ENCODE measurements at regions not wholly inside any gene's neighbourhood (a gene's known extent, or its start where the extent isn't known, plus 50 kb on each side); places are given as distances from the start of the nearest gene placed in this dataset.

DNA sequence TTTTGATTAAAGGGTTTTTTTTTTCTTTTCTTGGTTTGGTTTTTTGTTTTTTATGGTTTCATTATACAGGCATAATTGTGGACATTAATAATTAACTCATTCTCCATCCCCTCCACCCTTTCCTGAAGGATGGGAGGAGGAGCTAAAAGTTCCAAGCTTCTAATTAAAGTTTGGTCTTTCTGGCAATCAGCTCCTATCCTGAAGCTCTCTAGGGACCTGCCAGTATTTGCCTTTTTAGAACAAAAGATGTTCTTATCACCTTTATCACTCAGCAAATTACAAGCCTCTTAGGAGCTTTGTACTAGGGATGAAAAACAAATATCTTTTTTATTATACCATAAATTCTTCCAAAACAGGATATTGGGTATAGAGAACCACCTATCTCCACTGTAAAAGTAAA, 589.8 kb downstream of the PDHA2 start:
- Histone ChIP-seq H3K27me3 (replicated peaks in 1 of 4; ENCODE audit: control extremely low read depth in 1 of 4, control insufficient read depth in 3 of 4, insufficient read depth in 4 of 4, low read length in 3 of 4) (no peaks in the 10 kb centered on the region), H4K20me1 (ENCODE audit: control insufficient read depth, insufficient read depth, low read length, poor library complexity, severe bottlenecking) (no peaks in the 10 kb centered on the region), H3K9me3 (ENCODE audit: control extremely low read depth in 1 of 3, control insufficient read depth in 2 of 3, insufficient read depth in 1 of 3, low read length in 2 of 3) (no peaks in the 10 kb centered on the region), H3K36me3 (replicated peaks in 1 of 2; ENCODE audit: control extremely low read depth in 1 of 2, control insufficient read depth in 1 of 2, extremely low read depth in 1 of 2, insufficient read depth in 2 of 2, low read length in 1 of 2) (no peaks in the 10 kb centered on the region), H3K9ac (ENCODE audit: low read length) (no peak overlapping the region), H3K27ac (ENCODE audit: low read length in 2 of 2) (no peak overlapping the region), H3K79me2 (ENCODE audit: control insufficient read depth, insufficient read depth, low read length) (no peaks in the 10 kb centered on the region), H3K4me1 (ENCODE audit: control insufficient read depth in 2 of 2, insufficient read depth in 2 of 2, low read length in 2 of 2) (no peaks in the 10 kb centered on the region), H3K4me3 (ENCODE audit: control extremely low read depth in 1 of 5, extremely low read depth in 1 of 5, insufficient read depth in 1 of 5, low read depth in 2 of 5, low read length in 4 of 5) (no peak overlapping the region), H2AFZ (ENCODE audit: insufficient read depth, low read depth, low read length, poor library complexity, severe bottlenecking) (no peak overlapping the region), H3K4me2 (replicated peaks; ENCODE audit: low read depth, low read length, poor library complexity, severe bottlenecking) (no peak overlapping the region)
- no peak for TF ChIP-seq EZH2 (IDR thresholded peaks at IDR 0.05; ENCODE audit: borderline replicate concordance, insufficient read depth, low read depth, low read length, poor library complexity, severe bottlenecking)
- TF ChIP-seq, protein P1, sequence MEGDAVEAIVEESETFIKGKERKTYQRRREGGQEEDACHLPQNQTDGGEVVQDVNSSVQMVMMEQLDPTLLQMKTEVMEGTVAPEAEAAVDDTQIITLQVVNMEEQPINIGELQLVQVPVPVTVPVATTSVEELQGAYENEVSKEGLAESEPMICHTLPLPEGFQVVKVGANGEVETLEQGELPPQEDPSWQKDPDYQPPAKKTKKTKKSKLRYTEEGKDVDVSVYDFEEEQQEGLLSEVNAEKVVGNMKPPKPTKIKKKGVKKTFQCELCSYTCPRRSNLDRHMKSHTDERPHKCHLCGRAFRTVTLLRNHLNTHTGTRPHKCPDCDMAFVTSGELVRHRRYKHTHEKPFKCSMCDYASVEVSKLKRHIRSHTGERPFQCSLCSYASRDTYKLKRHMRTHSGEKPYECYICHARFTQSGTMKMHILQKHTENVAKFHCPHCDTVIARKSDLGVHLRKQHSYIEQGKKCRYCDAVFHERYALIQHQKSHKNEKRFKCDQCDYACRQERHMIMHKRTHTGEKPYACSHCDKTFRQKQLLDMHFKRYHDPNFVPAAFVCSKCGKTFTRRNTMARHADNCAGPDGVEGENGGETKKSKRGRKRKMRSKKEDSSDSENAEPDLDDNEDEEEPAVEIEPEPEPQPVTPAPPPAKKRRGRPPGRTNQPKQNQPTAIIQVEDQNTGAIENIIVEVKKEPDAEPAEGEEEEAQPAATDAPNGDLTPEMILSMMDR (IDR thresholded peaks at IDR 0.05): no peak
- Mint-ChIP-seq H3K27me3 (no peaks in the 10 kb centered on the region), H3K27ac (no peak overlapping the region), H3K4me1 (no peaks in the 10 kb centered on the region), H3K4me3 (no peak overlapping the region), H3K9me3 (ENCODE audit: insufficient read depth) (no peaks in the 10 kb centered on the region)
- CTCF ChIA-PET: no interaction called here
- intact Hi-C loops (cut with micrococcal nuclease): no loop called here
- no peak for ATAC-seq (ENCODE audit: low read depth)
- DNase-seq: no peak
- POLR2A ChIA-PET: no interaction called here

DNA sequence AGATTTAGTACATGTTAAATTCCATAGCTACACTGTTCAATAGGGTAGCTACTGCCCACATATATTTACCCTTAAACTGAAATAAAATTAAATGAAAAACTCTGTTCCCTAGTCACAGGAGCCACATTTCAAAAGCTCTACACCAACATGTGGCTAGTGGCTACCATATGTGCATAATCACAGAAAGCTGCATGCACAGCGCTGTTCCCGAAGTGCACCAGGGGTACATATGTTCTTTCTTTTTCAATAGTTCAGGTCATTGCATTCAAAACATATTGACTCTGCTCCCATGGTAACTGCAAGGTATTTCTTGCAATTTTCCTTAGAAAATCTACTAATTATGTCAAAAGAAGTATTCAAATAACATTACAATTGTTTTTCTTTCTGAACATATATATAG, 591.2 kb downstream of the PDHA2 start:
- H3K27me3 ChIP-seq (replicated peaks in 1 of 4; ENCODE audit: control extremely low read depth in 1 of 4, control insufficient read depth in 3 of 4, insufficient read depth in 4 of 4, low read length in 3 of 4): no peaks in the 10 kb centered on the region
- 94% methylated on average over 2 of the region's 2 CpGs for WGBS (ENCODE audit: insufficient coverage)
- ATAC-seq (ENCODE audit: low read depth) (no peak), DNase-seq (no peak)
- no peaks in the 10 kb centered on the region for H3K27me3 Mint-ChIP-seq
- no peak overlapping the region for H3K27ac ChIP-seq (ENCODE audit: low read length in 2 of 2)
- H3K4me2 ChIP-seq (replicated peaks; ENCODE audit: low read depth, low read length, poor library complexity, severe bottlenecking): no peak overlapping the region
- CTCF ChIA-PET: no interaction called here
- TF ChIP-seq EZH2 (IDR thresholded peaks at IDR 0.05; ENCODE audit: borderline replicate concordance, insufficient read depth, low read depth, low read length, poor library complexity, severe bottlenecking): no peak
- TF ChIP-seq, protein P1 (IDR thresholded peaks at IDR 0.05): no peak
- no peaks in the 10 kb centered on the region for H3K79me2 ChIP-seq (ENCODE audit: control insufficient read depth, insufficient read depth, low read length)
- H4K20me1 ChIP-seq (ENCODE audit: control insufficient read depth, insufficient read depth, low read length, poor library complexity, severe bottlenecking): no peaks in the 10 kb centered on the region
- H3K9ac ChIP-seq (ENCODE audit: low read length): no peak overlapping the region
- H3K9me3 ChIP-seq (ENCODE audit: control extremely low read depth in 1 of 3, control insufficient read depth in 2 of 3, insufficient read depth in 1 of 3, low read length in 2 of 3): no peaks in the 10 kb centered on the region
- no peak overlapping the region for H2AFZ ChIP-seq (ENCODE audit: insufficient read depth, low read depth, low read length, poor library complexity, severe bottlenecking)
- POLR2A ChIA-PET: no interaction called here
- H3K4me3 ChIP-seq (ENCODE audit: control extremely low read depth in 1 of 5, extremely low read depth in 1 of 5, insufficient read depth in 1 of 5, low read depth in 2 of 5, low read length in 4 of 5): no peak overlapping the region
- intact Hi-C loops (cut with micrococcal nuclease): no loop called here
- no peak overlapping the region for H3K4me3 Mint-ChIP-seq
- no peak overlapping the region for H3K27ac Mint-ChIP-seq
- H3K36me3 ChIP-seq (replicated peaks in 1 of 2; ENCODE audit: control extremely low read depth in 1 of 2, control insufficient read depth in 1 of 2, extremely low read depth in 1 of 2, insufficient read depth in 2 of 2, low read length in 1 of 2): no peaks in the 10 kb centered on the region
- no peaks in the 10 kb centered on the region for H3K9me3 Mint-ChIP-seq (ENCODE audit: insufficient read depth)
- H3K4me1 Mint-ChIP-seq: no peaks in the 10 kb centered on the region
- H3K4me1 ChIP-seq (ENCODE audit: control insufficient read depth in 2 of 2, insufficient read depth in 2 of 2, low read length in 2 of 2): no peaks in the 10 kb centered on the region
